HEK293 (cell line): ENCODE measurements at regions not wholly inside any gene's neighbourhood (a gene's known extent, or its start where the extent isn't known, plus 50 kb on each side); places are given as distances from the start of the nearest gene placed in this dataset.

ENCODE experiments used
- CTCF ChIA-PET: fragments of 350-600 bp; formaldehyde crosslinking; extraction: SDS; loops from one replicate; lab custom pipeline; 2021; ENCODE audit warnings: antibody characterized with exemption; lab: Yijun Ruan, JAX
- POLR2A ChIA-PET: fragments of 300-600 bp; formaldehyde crosslinking; extraction: SDS; loops from one replicate; lab custom pipeline; 2020; ENCODE audit warnings: antibody characterized with exemption, inconsistent platforms; lab: Yijun Ruan, JAX
- H3K27ac ChIP-seq: fragments of 200-500 bp; sonication (Bioruptor generic); 2 replicates; pipeline ENCODE4 v1.5.1; 2014; ENCODE audit warnings: low read depth, low read length, control low read depth, inconsistent platforms; ENCODE audit errors: extremely low read depth
- H3K36me3 ChIP-seq, 2 experiments: fragments of 200-500 bp in 1 of 2; sonication (Bioruptor generic) in 1 of 2; 1 replicate in 1 of 2; 2 replicates in 1 of 2; pipeline ENCODE4 v1.5.1; 2014 to 2017; ENCODE audit warnings: inconsistent platforms in 2 of 2, low read length in 2 of 2; ENCODE audit not compliant: control insufficient read depth in 2 of 2, insufficient read depth in 1 of 2
- H3K4me1 ChIP-seq: fragments of 200-500 bp; sonication (Bioruptor generic); 2 replicates; pipeline ENCODE4 v1.5.1; 2014; ENCODE audit warnings: mild to moderate bottlenecking, low read length, inconsistent platforms; ENCODE audit not compliant: control insufficient read depth, insufficient read depth
- H3K4me3 ChIP-seq: 2 replicates; pipeline ENCODE4 v1.5.1; 2011; ENCODE audit warnings: low read depth, mild to moderate bottlenecking, control low read depth, low read length, moderate library complexity
- H3K9me3 ChIP-seq: fragments of 200-500 bp; sonication (Bioruptor generic); 2 replicates; pipeline ENCODE4 v1.5.1; 2014; ENCODE audit warnings: low read depth, low read length, inconsistent platforms; ENCODE audit not compliant: control insufficient read depth, insufficient read depth
- HIC1 ChIP-seq: fragments of 450-650 bp; formaldehyde crosslinking; IDR thresholded peaks from 2 replicates; pipeline ENCODE4 v1.5.1; 2016; ENCODE audit warnings: missing biosample characterization, missing genetic modification characterization
- HOXA7 ChIP-seq: sonication (generic); formaldehyde crosslinking; IDR thresholded peaks from 2 replicates; pipeline ENCODE4 v1.8.1; 2022; ENCODE audit warnings: missing genetic modification reagents, borderline replicate concordance
- MZF1 ChIP-seq: fragments of 450-650 bp; formaldehyde crosslinking; IDR thresholded peaks from 2 replicates; pipeline ENCODE4 v1.5.1; 2017; ENCODE audit warnings: missing biosample characterization, missing genetic modification characterization, borderline replicate concordance
- SCRT1 ChIP-seq: fragments of 450-650 bp; formaldehyde crosslinking; IDR thresholded peaks from 2 replicates; pipeline ENCODE4 v1.5.1; 2016; ENCODE audit warnings: missing biosample characterization, missing genetic modification characterization, borderline replicate concordance
- TCF7L2 ChIP-seq: IDR thresholded peaks from 2 replicates; pipeline ENCODE4 v1.6.1; 2011; ENCODE audit warnings: low read depth, mild to moderate bottlenecking, inconsistent platforms, low read length, moderate library complexity, borderline replicate concordance
- ZBTB1 ChIP-seq: fragments of 450-650 bp; formaldehyde crosslinking; IDR thresholded peaks from 2 replicates; pipeline ENCODE4 v1.5.1; 2016; ENCODE audit warnings: missing biosample characterization, missing genetic modification characterization
- ZBTB17 ChIP-seq: fragments of 450-650 bp; formaldehyde crosslinking; IDR thresholded peaks from 2 replicates; pipeline ENCODE4 v1.5.1; 2016; ENCODE audit warnings: missing biosample characterization, missing genetic modification characterization
- ZBTB44 ChIP-seq: fragments of 450-650 bp; IDR thresholded peaks from 2 replicates; pipeline ENCODE4 v1.5.1; 2018; ENCODE audit warnings: missing biosample characterization, mild to moderate bottlenecking, missing genetic modification characterization
- ZNF10 ChIP-seq: fragments of 450-650 bp; formaldehyde crosslinking; IDR thresholded peaks from 2 replicates; pipeline ENCODE4 v1.5.1; 2017; ENCODE audit warnings: missing biosample characterization, missing genetic modification characterization
- ZNF112 ChIP-seq: fragments of 450-650 bp; formaldehyde crosslinking; IDR thresholded peaks from 2 replicates; pipeline ENCODE4 v1.5.0; 2017; ENCODE audit warnings: missing biosample characterization, missing genetic modification characterization
- ZNF169 ChIP-seq: fragments of 450-650 bp; formaldehyde crosslinking; IDR thresholded peaks from 2 replicates; pipeline ENCODE4 v1.5.1; 2016; ENCODE audit warnings: missing biosample characterization, missing genetic modification characterization
- ZNF2 ChIP-seq: fragments of 450-650 bp; formaldehyde crosslinking; IDR thresholded peaks from 2 replicates; pipeline ENCODE4 v1.5.1; 2016; ENCODE audit warnings: missing biosample characterization, missing genetic modification characterization
- ZNF202 ChIP-seq: fragments of 450-650 bp; formaldehyde crosslinking; IDR thresholded peaks from 2 replicates; pipeline ENCODE4 v1.5.1; 2016; ENCODE audit warnings: missing biosample characterization, missing genetic modification characterization, borderline replicate concordance
- ZNF433 ChIP-seq: fragments of 450-650 bp; formaldehyde crosslinking; IDR thresholded peaks from 2 replicates; pipeline ENCODE4 v1.5.1; 2016; ENCODE audit warnings: missing biosample characterization, missing genetic modification characterization, low read depth
- ZNF48 ChIP-seq: fragments of 450-650 bp; formaldehyde crosslinking; IDR thresholded peaks from 2 replicates; pipeline ENCODE4 v1.5.1; 2016; ENCODE audit warnings: missing biosample characterization, missing genetic modification characterization
- ZNF513 ChIP-seq: fragments of 450-650 bp; IDR thresholded peaks from 2 replicates; pipeline ENCODE4 v1.5.1; 2018; ENCODE audit warnings: missing biosample characterization, missing genetic modification characterization
- ZNF521 ChIP-seq: fragments of 450-650 bp; formaldehyde crosslinking; IDR thresholded peaks from 2 replicates; pipeline ENCODE4 v1.5.1; 2017; ENCODE audit warnings: missing biosample characterization, mild to moderate bottlenecking, missing genetic modification characterization
- ZNF549 ChIP-seq: fragments of 450-650 bp; IDR thresholded peaks from 2 replicates; pipeline ENCODE4 v1.5.1; 2018; ENCODE audit warnings: missing biosample characterization, missing genetic modification characterization, mild to moderate bottlenecking, inconsistent platforms, moderate library complexity
- ZNF560 ChIP-seq: fragments of 450-650 bp; formaldehyde crosslinking; IDR thresholded peaks from 2 replicates; pipeline ENCODE4 v1.5.1; 2017; ENCODE audit warnings: missing biosample characterization, missing genetic modification characterization, borderline replicate concordance
- ZNF623 ChIP-seq: fragments of 450-650 bp; formaldehyde crosslinking; IDR thresholded peaks from 2 replicates; pipeline ENCODE4 v1.5.1; 2016; ENCODE audit warnings: missing biosample characterization, missing genetic modification characterization
- ZNF660 ChIP-seq: fragments of 450-650 bp; IDR thresholded peaks from 2 replicates; pipeline ENCODE4 v1.5.1; 2018; ENCODE audit warnings: missing biosample characterization, mild to moderate bottlenecking, missing genetic modification characterization
- ZSCAN30 ChIP-seq: fragments of 450-650 bp; IDR thresholded peaks from 2 replicates; pipeline ENCODE4 v1.5.1; 2018; ENCODE audit warnings: missing biosample characterization, mild to moderate bottlenecking, missing genetic modification characterization, moderate library complexity
- TF ChIP-seq, protein P1 (sequence below): fragments of 450-650 bp; formaldehyde crosslinking; conservative IDR thresholded peaks from 2 replicates; pipeline ENCODE4 v1.5.1; 2016; ENCODE audit warnings: low read depth, missing biosample characterization, missing genetic modification characterization

DNA sequence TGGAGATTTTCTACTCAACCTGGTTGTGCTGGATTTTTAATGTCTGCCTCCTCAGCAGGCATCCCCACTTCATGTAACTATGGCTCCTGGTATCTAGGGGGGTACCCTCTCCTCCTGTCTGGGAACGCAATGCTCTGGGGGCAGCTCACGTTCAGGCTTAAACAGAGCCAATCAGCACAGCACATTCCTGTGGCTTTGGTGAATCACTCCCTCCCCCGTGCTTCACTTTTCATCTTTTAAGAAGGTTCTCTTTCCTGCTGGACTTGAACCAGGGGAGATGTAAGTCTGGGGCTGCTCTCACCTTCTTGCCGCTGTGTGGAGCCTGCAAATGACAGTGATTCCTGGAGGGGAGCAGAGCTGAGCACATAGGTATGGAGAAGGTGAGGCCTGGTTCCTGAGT lies 101.2 kb downstream of the MSX2 start:
- Histone ChIP-seq H3K27ac (no peak overlapping the region), H3K4me3 (no peak overlapping the region), H3K36me3 (no peaks in the 10 kb centered on the region)
- CTCF ChIA-PET: no interaction called here
- TF ChIP-seq TCF7L2 (no peak), ZBTB17 (tag by site-specific recombination) (no peak), ZNF48 (tag by site-specific recombination) (no peak)
- TF ChIP-seq, all 188 proteins: peak for 0
- Histone ChIP-seq H3K4me1 (peaks cover 9% of the 10 kb centered on the region), H3K9me3 (no peaks in the 10 kb centered on the region)
- POLR2A ChIA-PET: no interaction called here

DNA sequence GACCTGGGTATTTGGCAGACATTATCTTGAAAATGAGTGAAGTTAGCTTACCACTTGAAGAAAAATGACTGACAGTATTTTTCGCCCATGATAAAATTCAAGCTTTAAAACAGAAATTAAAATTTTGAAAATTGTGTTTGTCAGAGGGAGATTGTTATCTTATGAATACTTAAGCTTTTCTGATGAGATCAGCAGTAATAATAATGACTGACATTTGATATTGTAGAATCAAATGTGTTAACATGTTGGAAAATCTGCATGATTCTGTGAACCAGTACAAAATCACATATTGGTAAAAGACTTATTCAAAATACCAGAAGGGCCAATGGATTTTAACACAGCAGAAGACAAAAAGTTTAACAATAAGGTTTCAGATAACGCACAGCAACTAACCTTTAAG lies 94.0 kb downstream of the MSX2 start:
- H3K36me3 ChIP-seq: no peaks in the 10 kb centered on the region
- no peaks in the 10 kb centered on the region for H3K9me3 ChIP-seq
- H3K4me3 ChIP-seq: no peak overlapping the region
- H3K27ac ChIP-seq: no peak overlapping the region
- no peaks in the 10 kb centered on the region for H3K4me1 ChIP-seq
- ChIA-PET POLR2A (no interaction called here), CTCF (interaction anchor here (0.7 to 1.4 kb wide), 4 partner anchors 12 to 399 kb away, joined by 3 to 5 read pairs (median 3); no protein-coding TSS in a partner anchor)
- no peak for TF ChIP-seq ZNF112
- TF ChIP-seq SCRT1 (tag by site-specific recombination): no peak
- TF ChIP-seq ZNF433: no peak
- no peak for TF ChIP-seq ZNF202 (tag by site-specific recombination)
- no peak for TF ChIP-seq MZF1
- TF ChIP-seq ZNF2 (tag by site-specific recombination): no peak
- TF ChIP-seq ZNF521: no peak
- TF ChIP-seq ZNF10 (tag by site-specific recombination): no peak
- no peak for TF ChIP-seq ZNF623 (tag by site-specific recombination)
- TF ChIP-seq ZNF169: no peak
- no peak for TF ChIP-seq ZNF660
- no peak for TF ChIP-seq ZBTB1
- no peak for TF ChIP-seq ZBTB44
- TF ChIP-seq ZNF560 (tag by site-specific recombination): no peak
- TF ChIP-seq, protein P1, sequence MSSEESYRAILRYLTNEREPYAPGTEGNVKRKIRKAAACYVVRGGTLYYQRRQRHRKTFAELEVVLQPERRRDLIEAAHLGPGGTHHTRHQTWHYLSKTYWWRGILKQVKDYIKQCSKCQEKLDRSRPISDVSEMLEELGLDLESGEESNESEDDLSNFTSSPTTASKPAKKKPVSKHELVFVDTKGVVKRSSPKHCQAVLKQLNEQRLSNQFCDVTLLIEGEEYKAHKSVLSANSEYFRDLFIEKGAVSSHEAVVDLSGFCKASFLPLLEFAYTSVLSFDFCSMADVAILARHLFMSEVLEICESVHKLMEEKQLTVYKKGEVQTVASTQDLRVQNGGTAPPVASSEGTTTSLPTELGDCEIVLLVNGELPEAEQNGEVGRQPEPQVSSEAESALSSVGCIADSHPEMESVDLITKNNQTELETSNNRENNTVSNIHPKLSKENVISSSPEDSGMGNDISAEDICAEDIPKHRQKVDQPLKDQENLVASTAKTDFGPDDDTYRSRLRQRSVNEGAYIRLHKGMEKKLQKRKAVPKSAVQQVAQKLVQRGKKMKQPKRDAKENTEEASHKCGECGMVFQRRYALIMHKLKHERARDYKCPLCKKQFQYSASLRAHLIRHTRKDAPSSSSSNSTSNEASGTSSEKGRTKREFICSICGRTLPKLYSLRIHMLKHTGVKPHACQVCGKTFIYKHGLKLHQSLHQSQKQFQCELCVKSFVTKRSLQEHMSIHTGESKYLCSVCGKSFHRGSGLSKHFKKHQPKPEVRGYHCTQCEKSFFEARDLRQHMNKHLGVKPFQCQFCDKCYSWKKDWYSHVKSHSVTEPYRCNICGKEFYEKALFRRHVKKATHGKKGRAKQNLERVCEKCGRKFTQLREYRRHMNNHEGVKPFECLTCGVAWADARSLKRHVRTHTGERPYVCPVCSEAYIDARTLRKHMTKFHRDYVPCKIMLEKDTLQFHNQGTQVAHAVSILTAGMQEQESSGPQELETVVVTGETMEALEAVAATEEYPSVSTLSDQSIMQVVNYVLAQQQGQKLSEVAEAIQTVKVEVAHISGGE (tag by site-specific recombination): no peak
- no peak for TF ChIP-seq ZSCAN30 (tag by site-specific recombination)
- no peak for TF ChIP-seq ZNF549 (tag by site-specific recombination)
- no peak for TF ChIP-seq ZNF513 (tag by site-specific recombination)
- TF ChIP-seq HOXA7 (CRISPR knock-in tag): no peak
- TF ChIP-seq HIC1 (tag by site-specific recombination): no peak
